SHP77 (cell line): ENCODE measurements at regions not wholly inside any gene's neighbourhood (a gene's known extent, or its start where the extent isn't known, plus 50 kb on each side); places are given as distances from the start of the nearest gene placed in this dataset.

Experiments used
- DNase-seq, 2 experiments: peaks; one replicate each; lab custom pipeline; 2025; lab: John Stamatoyannopoulos, UW

GRCh38 chr7:131898418-131898817 is 342.0 kb upstream of the PODXL start:
- no peak for DNase-seq

- no peak for DNase-seq
These were observed 341.4 kb upstream of the PODXL start for GRCh38 chr7:131897790-131898165.

- DNase-seq, result no peak
These were observed 340.8 kb upstream of the PODXL start for GRCh38 chr7:131897016-131897789.

GRCh38 chr7:131896165-131896863 is 339.9 kb upstream of the PODXL start:
- DNase-seq, result no peak

GRCh38 chr7:131895541-131896164 is 339.2 kb upstream of the PODXL start:
- DNase-seq, result no peak

GRCh38 chr7:131893631-131894340 is 337.4 kb upstream of the PODXL start:
- DNase-seq, result no peak

- DNase-seq, result no peak
These were observed 333.7 kb upstream of the PODXL start for GRCh38 chr7:131890176-131890575.

GRCh38 chr7:131889572-131890150 is 333.2 kb upstream of the PODXL start:
- DNase-seq, result no peak

GRCh38 chr7:131883769-131884168 is 327.3 kb upstream of the PODXL start:
- DNase-seq, result no peak

GRCh38 chr7:131883196-131883595 is 326.8 kb upstream of the PODXL start:
- no peak for DNase-seq

- no peak for DNase-seq
These were observed 325.9 kb upstream of the PODXL start for GRCh38 chr7:131882321-131882720.

GRCh38 chr7:131880078-131880477 is 323.6 kb upstream of the PODXL start:
- DNase-seq, result no peak

GRCh38 chr7:131879424-131879823 is 323.0 kb upstream of the PODXL start:
- DNase-seq, result no peak

GRCh38 chr7:131878777-131879176 is 322.3 kb upstream of the PODXL start:
- DNase-seq, result no peak

- DNase-seq, result no peak
These were observed 317.2 kb upstream of the PODXL start for GRCh38 chr7:131873581-131873980.

GRCh38 chr7:131869986-131870385 is 313.6 kb upstream of the PODXL start:
- DNase-seq, result no peak

- DNase-seq, result no peak
These were observed 312.9 kb upstream of the PODXL start for GRCh38 chr7:131869169-131869844.

- DNase-seq, result no peak
These were observed 311.0 kb upstream of the PODXL start for GRCh38 chr7:131867461-131867860.

- no peak for DNase-seq
These were observed 309.5 kb upstream of the PODXL start for GRCh38 chr7:131865911-131866310.

GRCh38 chr7:131861620-131862346 is 305.4 kb upstream of the PODXL start:
- DNase-seq, result no peak
